AG09309 (cell line): ENCODE measurements at regions not wholly inside any gene's neighbourhood (a gene's known extent, or its start where the extent isn't known, plus 50 kb on each side); places are given as distances from the start of the nearest gene placed in this dataset.

Experiments
- DNase-seq: peaks from one replicate; pipeline ENCODE4 v3.0.0-alpha.2; 2010; ENCODE audit warnings: low read depth
- H3K4me3 ChIP-seq: 2 replicates; pipeline ENCODE4 v1.5.1; 2011; ENCODE audit warnings: mild to moderate bottlenecking, low read depth, low read length, moderate library complexity; ENCODE audit not compliant: control insufficient read depth
- TF ChIP-seq, protein P1 (sequence below): IDR thresholded peaks from 2 replicates; pipeline ENCODE4 v1.5.1; 2011; ENCODE audit warnings: mild to moderate bottlenecking, low read depth, low read length, inconsistent platforms; ENCODE audit not compliant: insufficient read depth, control insufficient read depth; ENCODE audit errors: missing control alignments

DNA sequence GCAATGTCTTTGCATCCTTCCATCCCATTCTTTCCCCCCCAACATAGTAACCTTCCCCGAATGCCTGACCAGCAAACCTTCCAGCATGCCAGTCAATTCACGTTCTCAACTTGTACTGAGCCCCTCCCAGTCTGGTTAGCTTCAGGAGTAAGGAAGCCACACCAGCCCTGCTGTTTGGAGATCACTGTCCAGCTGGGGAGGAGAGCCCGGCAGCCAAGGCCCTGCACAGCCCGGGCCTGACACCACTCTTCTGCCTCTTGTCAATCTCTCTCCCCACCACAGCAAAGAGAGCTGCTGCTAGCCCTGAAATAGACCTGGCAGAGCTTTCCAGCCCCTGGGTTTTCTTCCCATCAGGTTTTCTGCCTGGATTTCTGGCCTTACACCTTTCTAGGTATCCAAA lies 185.8 kb upstream of the ID2 start:
- DNase-seq, result no peak
- H3K4me3 ChIP-seq, result no peak overlapping the region
- TF ChIP-seq, protein P1, sequence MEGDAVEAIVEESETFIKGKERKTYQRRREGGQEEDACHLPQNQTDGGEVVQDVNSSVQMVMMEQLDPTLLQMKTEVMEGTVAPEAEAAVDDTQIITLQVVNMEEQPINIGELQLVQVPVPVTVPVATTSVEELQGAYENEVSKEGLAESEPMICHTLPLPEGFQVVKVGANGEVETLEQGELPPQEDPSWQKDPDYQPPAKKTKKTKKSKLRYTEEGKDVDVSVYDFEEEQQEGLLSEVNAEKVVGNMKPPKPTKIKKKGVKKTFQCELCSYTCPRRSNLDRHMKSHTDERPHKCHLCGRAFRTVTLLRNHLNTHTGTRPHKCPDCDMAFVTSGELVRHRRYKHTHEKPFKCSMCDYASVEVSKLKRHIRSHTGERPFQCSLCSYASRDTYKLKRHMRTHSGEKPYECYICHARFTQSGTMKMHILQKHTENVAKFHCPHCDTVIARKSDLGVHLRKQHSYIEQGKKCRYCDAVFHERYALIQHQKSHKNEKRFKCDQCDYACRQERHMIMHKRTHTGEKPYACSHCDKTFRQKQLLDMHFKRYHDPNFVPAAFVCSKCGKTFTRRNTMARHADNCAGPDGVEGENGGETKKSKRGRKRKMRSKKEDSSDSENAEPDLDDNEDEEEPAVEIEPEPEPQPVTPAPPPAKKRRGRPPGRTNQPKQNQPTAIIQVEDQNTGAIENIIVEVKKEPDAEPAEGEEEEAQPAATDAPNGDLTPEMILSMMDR, result no peak

DNA sequence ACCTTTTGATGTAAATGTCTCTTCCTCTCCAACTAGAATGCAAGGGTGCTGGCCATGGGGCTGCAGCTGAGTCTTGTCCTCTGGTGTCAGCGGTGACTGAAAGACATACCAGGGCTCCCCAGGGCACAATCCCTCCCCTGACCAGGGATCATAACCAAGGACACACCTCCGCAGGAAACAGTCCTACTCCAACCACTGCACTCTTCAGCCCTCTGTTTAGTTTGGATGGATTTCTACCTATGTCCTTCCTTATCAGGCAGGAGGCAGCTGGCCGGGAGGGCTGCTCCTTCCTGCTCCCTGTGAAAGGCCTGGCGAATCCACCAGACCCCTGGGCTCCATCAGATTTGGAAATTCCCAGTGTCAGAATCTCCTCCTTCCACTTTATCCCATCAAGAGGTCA lies 185.2 kb upstream of the ID2 start:
- no peak overlapping the region for H3K4me3 ChIP-seq
- TF ChIP-seq, protein P1, result no peak
- DNase-seq, result no peak

GRCh38 chr2:8498994-8499393 lies 182.9 kb upstream of the ID2 start:
- H3K4me3 ChIP-seq, result no peak overlapping the region
- DNase-seq, result no peak
- TF ChIP-seq, protein P1, result no peak

DNA sequence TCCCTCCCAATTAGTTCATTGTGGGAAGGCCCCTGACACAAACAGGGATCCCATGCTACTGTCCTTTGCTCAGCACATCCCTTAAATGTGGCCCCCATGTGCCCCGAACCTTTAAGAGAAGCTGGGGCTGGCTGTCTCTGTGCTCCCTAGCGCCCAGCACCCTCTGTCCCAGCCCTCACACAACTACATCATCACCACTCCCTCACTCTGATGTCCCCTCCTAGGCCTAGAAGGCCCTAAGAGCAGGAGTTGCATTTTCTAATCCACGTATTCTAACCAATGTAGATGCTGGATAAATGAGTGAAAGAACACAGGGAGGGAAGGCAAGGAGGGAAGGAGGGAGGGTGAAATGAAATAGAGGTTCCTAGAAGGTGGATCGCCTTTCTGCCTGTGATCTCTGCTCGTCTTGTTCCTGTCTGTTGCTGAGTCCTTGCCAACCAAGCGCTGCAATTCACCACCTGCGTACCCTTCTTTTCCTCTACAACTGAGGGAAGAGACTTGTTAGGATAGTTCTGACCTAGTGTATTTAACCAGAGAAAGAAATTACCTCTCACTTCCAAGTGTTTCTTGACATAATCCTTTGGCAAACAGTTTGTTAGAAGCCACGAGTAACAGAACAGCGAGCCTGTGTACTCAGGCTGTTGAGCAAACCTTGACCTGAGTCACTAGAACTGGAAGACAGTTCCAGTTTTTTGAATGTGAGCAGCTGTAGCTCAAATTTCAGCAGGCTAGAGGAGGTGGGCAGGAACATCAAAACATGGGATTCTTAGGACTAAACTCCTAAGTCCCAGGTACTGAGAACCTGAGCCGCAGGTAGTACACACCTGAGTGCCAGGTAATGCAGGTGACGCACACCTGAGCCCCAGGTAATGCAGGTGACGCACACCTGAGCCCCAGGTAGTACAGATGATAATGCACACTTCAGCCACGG lies 181.5 kb upstream of the ID2 start:
- TF ChIP-seq, protein P1, result no peak
- no peak for DNase-seq
- no peak overlapping the region for H3K4me3 ChIP-seq

DNA sequence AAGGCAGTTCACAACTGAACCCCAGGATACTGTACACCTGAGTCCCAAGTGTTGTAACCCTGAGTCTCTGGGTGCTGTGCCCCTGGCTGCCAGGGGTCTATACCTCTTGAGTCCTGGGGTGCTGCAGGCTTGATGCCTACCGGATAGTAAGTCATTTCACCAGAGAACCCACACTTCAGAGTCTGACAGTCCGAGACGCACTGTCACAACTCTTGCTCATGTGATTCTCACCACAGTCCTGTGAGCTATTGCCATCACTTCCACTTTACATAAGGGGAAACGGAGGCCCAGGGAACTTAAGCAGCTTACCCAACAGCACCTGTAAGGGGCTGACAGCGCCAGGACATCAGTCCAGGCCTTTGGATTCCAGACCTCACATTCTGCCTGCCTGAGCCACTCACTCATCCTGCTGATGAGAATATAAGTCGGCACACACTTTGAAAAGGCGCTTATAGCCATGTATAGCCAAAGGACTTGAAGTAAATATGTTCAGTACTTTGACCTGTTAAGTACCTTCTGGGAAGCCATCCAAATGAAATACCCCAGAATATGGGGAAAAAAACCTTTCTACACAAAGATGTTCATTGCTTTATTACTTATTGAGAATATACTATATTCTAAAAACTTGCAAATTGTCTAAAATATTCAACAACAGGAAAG lies 180.7 kb upstream of the ID2 start:
- H3K4me3 ChIP-seq, result no peak overlapping the region
- TF ChIP-seq, protein P1, result no peak
- DNase-seq, result no peak

- no peak for DNase-seq
- TF ChIP-seq, protein P1, result no peak
- H3K4me3 ChIP-seq, result no peak overlapping the region
Measured at GRCh38 chr2:8502316-8502715, 179.5 kb upstream of the ID2 start.
